ENCODE measurements at regions not wholly inside any gene's neighbourhood (a gene's known extent, or its start where the extent isn't known, plus 50 kb on each side); places are given as distances from the start of the nearest gene placed in this dataset.
A peak's percentile ranks its signal among the peaks of the same experiment; 100 is the strongest.
"Not testable (repeated sequence)": the region's sequence is repeated elsewhere in the genome, so short reads cannot be mapped to it uniquely, and the experiment has no call there.

DNA sequence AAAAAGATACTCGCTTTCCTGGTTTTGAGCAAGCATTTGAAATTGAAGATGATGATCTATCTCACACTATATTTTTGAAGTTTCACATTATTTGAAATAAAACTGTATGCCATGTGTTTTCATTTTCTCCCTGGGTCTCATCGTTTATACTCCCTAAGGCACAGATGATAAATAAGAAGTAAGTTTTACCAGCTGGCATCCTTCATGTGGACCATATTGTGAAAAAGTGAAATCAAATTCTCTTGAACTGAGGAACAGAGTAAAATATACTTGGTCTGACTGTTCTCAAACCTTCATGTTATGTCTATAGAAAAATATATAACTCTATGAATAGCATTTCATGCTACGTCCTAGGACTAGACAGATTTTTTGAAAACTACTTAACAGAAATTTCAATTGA is 1600.9 kb upstream of the C9orf72 start:
- DNase-seq (ENCODE audit: low read depth) = no peak

DNA sequence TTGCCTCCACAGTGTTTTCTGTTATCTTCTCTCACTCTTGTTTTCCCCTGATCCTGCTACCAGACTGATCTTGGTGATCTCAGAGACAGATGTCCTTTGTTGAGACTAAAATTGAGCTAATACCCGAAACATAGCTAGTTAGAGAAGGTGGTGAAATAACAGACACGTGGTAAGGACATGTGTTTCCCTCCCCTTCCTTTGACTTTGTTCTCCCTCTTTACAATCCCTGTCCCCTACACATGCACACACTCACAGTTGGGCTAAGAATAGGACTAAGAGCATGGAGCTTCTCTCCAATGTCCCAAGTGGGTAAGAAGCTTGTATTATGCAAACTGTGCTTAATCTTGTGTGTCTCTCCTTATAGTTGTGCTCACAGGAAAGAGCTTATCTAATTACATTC is 1603.0 kb upstream of the C9orf72 start:
- no peak for DNase-seq (ENCODE audit: low read depth)

DNA sequence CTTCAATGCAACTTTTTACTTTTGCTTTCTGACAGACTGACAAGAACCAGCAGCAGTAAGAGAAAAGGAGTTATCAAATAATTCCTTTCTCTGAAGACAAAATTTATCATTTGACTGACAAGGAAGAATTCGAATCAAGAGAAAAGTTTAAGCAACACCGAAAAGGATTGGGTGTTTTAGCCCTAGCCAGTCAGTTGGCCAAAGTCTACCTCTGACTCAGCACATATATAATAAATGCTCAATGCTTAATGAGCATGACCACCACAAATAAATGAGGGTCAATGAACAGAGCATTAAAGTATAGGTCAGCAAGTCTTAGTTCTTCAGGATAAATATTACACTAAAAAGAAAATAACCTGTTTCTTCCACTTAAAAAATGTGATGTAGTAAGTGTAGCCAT is 1603.5 kb upstream of the C9orf72 start:
- DNase-seq (ENCODE audit: low read depth) = no peak

DNA sequence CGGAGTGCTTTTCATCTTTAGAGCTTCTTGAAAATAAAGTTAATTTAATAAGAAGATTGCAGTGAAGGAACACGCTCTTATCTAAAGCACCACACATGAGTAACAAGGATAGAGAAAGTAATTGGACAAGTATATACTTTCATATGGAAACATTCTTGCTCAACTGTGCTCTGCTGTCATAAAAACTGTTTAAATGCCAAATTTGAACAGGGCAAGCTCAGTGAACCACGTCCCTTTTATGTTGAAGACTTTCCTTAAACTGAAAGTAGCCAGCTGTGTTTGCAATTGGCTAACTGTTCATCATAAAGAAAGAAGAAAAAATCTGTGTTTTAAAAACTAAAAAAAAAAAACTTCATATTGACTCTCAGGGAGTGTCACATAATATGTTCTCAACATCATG is 1610.7 kb upstream of the C9orf72 start:
- no peak for DNase-seq (ENCODE audit: low read depth)

DNA sequence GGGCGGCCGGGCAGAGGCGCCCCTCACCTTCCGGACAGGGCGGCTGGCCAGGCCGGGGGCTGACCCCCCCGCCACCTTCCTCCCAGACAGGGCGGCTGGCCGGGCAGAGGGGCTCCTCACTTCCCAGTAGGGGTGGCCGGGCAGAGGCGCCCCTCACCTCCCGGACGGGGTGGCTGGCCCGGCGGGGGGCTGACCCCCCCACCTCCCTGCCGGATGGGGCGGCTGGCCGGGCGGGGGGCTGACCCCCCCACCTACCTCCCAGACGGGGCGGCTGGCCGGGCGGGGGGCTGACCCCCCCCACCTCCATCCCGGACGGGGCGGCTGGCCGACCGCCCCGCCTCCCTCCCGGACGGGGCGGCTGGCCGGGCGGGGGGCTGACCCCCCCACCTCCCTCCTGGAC is 1615.5 kb upstream of the C9orf72 start:
- DNase-seq (ENCODE audit: low read depth) = not testable (repeated sequence)

DNA sequence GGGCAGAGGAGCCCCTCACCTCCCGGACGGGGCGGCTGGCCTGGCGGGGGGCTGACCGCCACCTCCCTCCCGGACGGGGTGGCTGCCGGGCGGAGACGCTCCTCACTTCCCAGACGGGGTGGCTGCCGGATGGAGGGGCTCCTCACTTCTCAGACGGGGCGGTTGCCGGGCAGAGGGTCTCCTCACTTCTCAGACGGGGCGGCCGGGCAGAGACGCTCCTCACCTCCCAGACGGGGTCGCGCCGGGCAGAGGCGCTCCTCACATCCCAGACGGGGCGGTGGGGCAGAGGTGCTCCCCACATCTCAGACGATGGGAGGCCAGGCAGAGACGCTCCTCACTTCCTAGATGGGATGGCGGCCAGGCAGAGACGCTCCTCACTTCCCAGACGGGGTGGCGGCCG is 1615.9 kb upstream of the C9orf72 start:
- DNase-seq (ENCODE audit: low read depth) = not testable (repeated sequence)

DNA sequence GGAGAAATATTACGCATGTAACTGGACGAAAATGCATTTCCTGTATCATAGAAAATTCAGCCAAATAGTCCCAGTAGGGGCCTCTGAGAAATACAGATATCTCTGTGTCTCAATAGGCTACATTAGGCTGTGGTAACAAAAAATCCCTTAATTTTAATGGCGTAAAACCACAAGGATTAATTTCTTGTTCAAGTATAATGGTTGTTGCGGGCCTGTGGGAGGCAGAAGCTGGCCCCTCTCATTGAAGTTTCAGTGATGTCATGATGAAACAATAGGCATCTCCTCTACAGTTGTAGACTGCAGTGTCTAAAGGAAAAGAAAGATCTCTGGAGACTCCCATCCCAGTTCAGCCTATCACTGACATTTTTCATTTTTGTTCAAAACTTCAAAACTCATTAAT is 1625.6 kb upstream of the C9orf72 start:
- no peak for DNase-seq (ENCODE audit: low read depth)

DNA sequence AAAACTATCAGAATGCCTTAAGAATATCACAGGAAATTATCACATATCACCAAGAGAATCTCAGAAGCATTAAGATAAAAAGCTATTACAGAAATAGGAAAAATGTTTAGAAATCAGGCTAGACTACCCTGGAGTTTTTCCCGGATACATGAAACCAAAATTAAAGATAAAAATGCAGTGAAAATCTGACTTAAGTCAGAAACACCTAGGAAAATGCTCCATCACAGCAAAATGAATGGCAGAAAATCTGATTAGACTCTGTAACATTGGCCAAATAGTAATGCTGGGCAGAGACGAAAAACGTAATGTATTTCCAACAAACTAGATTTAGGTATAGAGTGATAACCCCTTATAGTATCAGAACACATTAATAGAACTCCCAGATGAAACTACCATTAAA is 1626.7 kb upstream of the C9orf72 start:
- DNase-seq (ENCODE audit: low read depth) = no peak

DNA sequence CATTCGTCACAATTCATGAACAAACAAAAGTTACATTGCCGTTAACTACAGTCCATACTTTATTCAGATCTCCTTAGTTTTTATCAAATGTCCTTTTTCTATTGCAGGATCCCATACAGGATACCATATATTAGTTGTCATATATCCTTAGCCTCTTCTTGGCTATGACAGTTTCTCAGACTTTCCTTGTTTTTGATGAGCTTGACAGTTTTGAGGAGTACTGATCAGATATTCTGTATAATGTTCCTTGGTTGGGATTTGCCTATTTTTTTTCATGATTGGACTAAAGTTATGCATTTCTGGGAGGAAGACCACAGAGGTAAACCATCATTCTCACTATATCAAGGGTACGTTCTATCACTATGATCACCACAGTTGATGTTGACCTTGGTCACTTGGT is 1627.4 kb upstream of the C9orf72 start:
- no peak for DNase-seq (ENCODE audit: low read depth)

DNA sequence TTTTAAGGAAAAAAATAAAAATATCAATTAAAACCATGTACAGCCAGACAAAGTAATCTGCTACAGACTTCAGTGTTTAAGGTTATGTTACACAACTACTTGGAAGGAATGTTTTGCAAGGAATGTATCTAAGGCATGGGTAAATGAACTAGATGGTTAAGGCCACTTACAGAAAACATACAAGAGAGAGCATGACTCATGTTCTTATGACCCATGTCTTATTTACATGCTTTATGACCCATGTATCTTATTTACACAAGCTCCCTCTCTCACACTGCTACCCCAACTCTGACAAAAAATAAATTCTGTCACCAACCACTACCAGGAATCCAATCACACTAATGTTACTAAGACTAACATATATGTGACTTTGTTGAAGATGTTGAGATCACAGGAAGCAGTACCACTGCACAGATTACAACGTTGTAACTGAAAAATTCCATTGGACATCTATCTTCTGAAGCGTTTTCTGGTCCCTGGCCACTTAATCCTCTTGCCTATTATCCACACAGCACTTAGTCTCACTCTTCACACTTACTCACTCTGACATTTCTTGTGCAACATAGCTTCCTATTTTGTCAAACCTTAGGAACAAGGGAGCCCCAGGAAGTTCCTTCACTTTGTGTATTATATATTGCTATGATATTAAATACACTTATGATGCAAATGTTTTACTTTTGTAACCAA is 1630.1 kb upstream of the C9orf72 start:
- DNase-seq (ENCODE audit: low read depth) = peak; percentile 45

DNA sequence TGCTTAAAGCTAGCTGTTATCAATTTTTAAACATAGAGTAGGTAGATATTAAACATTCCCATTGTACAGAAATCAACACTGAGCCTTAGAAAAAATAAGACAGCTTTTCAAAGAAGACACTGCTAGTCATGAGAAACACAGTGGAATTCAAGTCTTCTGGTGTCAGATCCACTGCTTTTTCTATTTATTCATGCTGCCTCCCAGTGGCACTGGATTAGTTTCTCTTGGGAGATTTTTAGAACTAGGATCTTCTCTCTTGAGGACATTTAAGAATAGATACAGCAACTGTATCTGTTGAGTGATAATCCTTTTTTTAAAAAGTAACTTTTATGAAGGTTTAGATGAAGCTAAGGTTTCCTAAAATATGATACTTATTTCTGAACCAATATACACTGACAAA is 1635.4 kb upstream of the C9orf72 start:
- no peak for DNase-seq (ENCODE audit: low read depth)

DNA sequence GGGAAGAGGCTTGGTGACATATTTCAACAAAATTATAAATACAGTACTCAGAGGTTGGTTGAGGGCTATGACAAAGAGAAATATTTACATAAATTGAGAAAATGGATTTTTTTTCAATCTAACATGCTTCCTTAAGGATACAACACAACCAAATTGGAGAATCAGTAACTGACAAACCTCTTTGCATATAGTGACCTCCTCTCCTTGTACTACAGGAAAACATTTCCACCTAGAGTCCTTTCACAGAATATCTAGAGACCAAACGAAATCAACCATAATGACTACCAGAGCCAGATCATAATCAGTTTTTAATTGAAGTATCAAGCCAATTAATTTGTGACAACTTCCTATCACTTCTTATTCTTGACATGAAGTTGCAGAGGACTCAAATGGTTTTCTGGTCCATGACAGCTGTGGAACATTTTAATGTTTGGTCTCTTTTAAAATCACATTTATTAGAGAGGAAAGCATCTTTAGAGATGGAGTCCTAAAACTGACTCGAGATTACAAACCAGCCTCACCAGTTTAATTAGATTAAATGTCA is 1636.5 kb upstream of the C9orf72 start:
- DNase-seq (ENCODE audit: low read depth) = no peak

DNA sequence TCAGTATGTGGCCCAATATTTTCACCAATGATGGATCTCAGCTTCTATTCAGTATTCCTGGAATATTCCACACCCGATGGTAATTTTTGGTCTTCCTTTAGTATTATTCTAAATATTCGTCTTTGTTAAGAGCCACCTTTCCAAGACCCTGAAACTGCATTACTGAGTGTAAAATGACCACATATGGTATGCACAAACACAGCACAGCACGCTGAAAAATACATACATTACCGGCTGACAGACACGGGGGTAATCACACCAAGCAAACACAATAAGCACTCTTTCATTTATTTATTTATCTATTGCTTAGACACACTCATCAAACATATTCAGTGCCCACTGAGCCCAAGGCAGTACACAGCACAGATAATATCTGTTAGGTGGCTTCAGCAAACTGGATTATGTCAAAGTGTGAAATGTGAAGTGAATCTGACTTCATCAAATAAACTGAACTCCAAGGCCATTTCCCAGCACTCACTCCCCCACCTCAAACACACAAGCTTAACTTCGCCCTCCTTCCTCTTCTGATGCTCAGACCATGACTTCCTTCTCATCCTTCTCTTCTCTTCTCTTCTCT is 1637.8 kb upstream of the C9orf72 start:
- no peak for DNase-seq (ENCODE audit: low read depth)

DNA sequence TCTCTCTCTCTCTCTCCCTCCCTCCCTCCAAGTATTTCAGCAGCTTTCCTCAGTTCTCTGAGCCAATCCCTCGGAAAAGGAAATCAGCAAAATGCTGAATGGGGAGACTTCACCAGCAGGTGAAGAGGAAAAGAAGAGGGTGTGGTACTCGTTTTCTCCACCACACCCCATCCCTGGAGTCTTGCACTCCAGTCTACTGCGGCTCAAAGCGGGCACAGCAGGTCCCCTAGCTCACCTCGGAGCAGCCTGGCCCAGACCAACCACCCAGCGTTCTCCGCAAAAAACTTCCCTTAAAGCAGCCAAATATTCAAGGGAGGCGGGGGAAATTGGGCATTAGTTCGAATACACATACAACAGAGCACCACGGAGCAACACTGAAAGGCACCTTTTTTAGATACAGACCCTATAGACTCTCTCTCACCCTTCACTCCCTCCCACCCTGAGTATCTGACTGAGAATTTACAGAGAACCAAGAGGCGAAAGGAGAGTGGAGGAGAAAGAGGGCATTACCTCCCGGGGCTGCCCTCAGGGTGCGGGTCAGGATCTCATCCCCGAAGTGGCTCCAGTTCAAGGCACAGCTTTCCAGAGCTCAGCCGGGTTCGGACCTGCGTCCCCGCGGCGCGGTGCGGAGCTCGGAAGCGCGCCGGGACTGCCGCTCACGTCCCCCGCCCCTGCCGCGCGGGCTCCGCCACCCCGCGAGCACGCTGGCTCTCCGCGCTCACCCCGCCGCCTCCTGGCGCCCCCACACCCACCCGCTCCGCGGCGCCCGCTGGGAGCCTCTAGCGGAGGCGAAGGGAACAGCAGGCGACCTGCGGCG is 1638.5 kb upstream of the C9orf72 start:
- DNase-seq (ENCODE audit: low read depth) = no peak

DNA sequence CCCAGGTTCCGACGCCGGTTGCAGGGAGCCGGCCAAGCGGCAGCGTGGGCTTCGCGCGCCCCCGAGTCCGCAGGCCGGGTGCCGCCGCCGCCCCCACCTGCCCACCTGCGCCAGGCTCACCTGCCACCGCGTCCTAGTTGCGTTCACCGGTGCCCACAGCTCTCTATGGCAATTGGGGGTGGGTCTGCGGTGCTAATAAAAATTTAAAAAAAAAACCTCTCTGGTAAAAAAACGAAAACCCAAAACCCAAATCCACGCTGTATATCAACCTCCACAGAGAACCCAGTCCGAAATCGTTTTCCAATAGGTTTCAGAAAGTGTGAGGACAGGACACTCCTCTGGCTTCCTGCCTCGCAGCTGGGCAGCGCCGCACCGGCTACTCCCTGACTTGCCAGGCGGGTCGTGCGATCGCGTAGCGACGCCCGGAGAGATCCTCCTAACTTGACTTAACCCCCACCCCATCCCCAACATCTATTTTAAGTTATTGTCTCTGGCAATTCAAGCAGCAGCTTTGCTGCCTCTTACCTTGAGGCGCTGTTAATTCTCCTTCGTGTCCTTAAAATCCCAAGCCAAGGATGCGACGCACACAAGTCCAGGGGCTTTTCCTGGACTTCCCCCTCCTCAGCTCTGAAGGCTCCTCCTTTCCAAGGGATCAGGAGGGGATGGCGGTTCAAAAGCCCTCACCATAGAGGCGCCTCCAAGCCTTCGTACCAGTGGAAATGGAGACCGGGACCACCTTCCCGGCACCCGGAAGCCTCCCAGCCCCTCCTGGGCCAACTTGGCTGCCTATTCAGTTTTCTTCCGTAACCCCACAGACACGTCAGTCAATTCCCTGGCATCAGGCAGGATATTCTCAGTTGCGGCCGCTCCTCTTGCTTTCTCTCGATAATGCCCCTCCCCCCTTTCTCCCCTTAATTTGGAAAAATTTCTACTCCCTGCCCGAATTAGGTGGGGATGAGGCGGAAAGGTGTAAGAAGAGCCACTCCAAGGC is 1639.4 kb upstream of the C9orf72 start:
- no peak for DNase-seq (ENCODE audit: low read depth)

DNA sequence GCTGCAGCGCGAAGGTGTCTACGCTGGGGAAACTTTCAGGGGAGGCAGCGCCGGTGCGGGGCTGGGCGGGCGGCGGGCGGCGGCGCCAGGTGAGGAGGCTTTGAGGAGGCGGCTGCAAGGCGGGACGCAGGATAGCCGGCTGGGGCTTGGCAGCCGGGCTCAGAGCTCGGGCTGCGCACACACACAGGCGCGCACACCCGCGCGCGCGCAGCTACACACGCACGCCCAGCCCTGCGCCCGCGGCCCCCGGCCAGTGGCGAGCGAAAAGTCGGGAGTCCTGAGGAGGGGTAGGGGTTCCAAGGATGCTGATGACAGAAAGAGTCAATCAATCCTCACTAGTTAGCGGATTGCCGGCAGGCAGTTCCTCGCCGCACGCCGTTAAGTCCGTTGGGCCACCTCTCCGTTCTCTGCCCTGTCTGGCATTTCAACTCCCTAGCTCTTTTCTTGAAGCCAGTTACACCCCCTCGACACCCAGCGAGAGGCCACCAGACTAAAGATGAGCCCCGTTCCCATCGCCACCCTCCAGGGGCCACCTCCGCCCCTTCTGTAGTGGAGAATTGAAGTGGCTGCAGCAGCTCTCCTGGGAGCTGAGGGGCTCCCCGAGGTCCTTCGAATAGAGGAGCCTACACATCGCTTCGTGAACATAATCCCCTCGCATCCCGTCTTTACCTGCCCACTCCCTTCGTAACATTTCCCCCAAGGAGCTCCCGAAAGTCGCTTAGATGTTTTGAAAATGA is 1640.3 kb upstream of the C9orf72 start, which contains the start of gene LINGO2:
TSS of gene LINGO2 (minus strand) at position 185 of the 737 bp plus-strand sequence.
- no peak for DNase-seq (ENCODE audit: low read depth)

DNA sequence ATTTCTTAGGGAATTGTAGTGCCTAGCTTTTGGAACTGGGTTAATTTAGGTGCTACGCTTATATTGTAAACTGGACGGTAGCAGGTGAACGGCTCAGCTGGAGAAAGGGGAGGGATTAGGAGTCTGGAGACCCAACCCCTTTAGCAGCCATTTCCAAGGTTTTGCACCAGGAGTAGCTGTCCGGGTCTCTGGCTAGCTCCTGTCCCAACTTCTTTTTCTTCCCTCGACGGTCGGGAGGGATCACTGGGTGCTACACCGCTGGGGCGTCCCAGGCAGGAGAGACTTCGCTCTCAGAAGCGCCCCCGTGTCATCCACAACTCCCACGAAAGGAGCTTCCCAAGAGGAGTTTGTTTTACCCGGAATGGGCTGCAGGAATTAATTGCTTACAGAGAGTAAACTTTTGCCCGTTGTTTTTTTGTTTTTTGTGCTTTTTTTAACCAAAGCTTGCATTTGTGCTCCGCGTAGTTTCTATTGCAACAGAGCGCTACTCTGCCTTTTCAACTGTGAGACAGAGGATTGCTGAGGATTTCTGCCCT is 1640.9 kb upstream of the C9orf72 start:
- peak; percentile 19 for DNase-seq (ENCODE audit: low read depth)

DNA sequence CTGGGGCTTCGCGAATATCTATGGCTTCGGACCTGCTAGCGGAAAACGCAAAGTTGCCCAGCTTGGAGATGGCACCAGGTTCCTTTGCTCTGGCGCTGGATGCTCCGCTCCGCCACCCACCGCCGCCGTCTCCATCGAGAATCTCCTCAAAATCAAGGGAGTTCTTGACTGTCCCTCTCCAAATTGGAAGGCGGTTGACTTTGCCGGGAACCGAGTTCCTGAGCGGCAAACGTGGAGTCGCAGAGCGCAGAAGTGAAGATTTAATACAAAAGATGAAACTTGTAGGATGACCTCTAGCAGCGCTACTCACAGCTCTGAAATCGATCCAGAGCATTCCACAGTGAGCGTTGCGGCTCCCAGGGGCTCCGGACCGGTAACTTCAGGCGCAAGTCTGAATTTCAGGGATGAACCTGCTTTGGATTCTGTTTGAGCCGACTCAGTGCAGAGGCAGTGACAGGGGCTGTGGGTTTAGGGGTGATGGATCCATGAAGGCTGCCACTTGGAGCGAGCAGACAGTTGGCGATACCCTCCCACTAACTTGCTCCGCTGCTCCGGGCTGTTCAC is 1641.5 kb upstream of the C9orf72 start:
- no peak for DNase-seq (ENCODE audit: low read depth)

DNA sequence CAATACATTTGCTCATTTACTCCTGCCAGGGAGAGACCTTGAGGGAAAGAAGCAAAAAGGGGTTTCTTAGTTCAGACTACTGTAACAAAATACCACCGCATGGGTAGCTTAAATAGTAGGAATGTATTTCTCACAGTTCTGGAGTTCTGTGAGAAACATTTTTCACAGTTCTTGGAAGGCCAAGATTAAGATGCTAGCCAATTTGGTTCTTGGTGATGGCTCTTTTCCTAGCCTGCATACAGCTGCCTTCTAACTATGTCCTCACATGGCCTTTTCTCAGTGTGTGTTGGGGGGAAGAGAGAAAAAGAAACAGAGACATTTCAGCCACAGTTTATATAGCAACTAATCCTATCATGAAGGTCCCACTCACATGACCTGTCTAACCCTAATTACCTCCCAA is 1644.7 kb upstream of the C9orf72 start:
- no peak for DNase-seq (ENCODE audit: low read depth)

DNA sequence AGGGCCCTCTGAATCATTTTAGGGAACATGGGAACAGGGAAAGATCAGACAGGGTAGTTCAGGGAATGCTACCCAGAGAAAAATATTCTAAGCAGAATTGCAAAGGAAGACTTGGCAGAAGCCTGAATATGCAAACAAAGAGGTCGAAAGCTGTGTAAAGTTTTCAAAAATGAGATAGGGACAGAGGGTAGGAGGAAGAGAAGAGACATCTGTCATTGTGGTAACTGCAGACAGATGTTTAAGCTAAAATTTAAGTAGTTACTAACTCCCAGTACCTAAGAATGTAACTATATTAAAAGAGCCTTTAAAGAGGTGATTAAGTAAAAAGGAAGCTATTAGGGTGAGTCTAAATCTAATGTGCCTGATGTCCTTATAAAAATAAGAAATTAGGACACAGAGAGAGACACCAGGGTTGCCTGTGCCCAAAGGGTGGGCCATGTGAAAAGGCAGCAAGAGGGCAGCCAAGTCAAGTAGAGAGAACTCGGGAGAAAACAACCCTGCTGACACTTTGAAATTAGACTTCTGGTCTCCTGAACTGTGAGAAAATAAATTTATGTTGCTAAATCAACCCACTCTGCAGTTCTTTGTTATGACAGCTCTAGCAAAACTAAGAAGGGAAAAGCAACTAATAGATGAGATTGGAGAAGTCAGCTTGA is 1647.4 kb upstream of the C9orf72 start:
- no peak for DNase-seq (ENCODE audit: low read depth)

All from amniotic epithelial cell (primary cell).